GM12878 (cell line): ENCODE measurements at regions not wholly inside any gene's neighbourhood (a gene's known extent, or its start where the extent isn't known, plus 50 kb on each side); places are given as distances from the start of the nearest gene placed in this dataset.

Experiments used
- ATAC-seq: fragments of 200-7000 bp; cut with Tn5 transposase; 3 replicates; pipeline ENCODE4 v1.9.1; 2020; ENCODE audit warnings: mild to moderate bottlenecking, moderate library complexity
- BruUV-seq: library from RNA; stranded (reverse); fragments of 400-500 nt; replicated peaks from 2 replicates; lab custom pipeline; 2021; lab: Mats Ljungman, UMichigan
- CTCF ChIA-PET: fragments of 300-600 bp; sonication (Branson Sonifier 250); formaldehyde crosslinking; extraction: SDS; loops from one replicate; lab custom pipeline; 2021; ENCODE audit warnings: inconsistent platforms; lab: Yijun Ruan, JAX
- POLR2A ChIA-PET: fragments of 350-600 bp; formaldehyde crosslinking; extraction: SDS; loops from one replicate; lab custom pipeline; 2021; ENCODE audit warnings: inconsistent platforms; lab: Charles Lee
- RAD21 ChIA-PET: fragments of 300-600 bp; sonication (Branson Sonifier 250); formaldehyde crosslinking; loops from one replicate; lab custom pipeline; 2023; ENCODE audit warnings: antibody characterized with exemption; ENCODE audit not compliant: unreplicated experiment; lab: Charles Lee
- SMC1A ChIA-PET: fragments of 300-600 bp; sonication (Branson Sonifier 250); formaldehyde crosslinking; loops from one replicate; lab custom pipeline; 2023; ENCODE audit not compliant: unreplicated experiment, uncharacterized antibody; lab: Charles Lee
- DNase-seq: peaks from one replicate; pipeline ENCODE4 v3.0.0-alpha.2; 2011; ENCODE audit warnings: low read depth, low spot score
- FAIRE-seq: peaks from 3 replicates; lab custom pipeline; 2011; peaks lifted over from hg19 to GRCh38; lab: Jason Lieb, UNC
- H2AFZ ChIP-seq: 2 replicates; pipeline ENCODE4 v1.6.0; 2011; ENCODE audit warnings: low read depth, low read length, control low read depth; ENCODE audit not compliant: control insufficient read depth
- H3K27ac ChIP-seq: 2 replicates; pipeline ENCODE4 v1.5.1; 2011; ENCODE audit warnings: control low read depth; ENCODE audit not compliant: control insufficient read depth, insufficient read depth
- H3K27me3 ChIP-seq, 2 experiments: replicated peaks in 1 of 2; 2 replicates each; pipeline versions ENCODE4 v1.6.0 to v1.6.1; 2011; ENCODE audit warnings: low read length in 1 of 2; ENCODE audit not compliant: control insufficient read depth in 2 of 2, insufficient read depth in 2 of 2
- H3K36me3 ChIP-seq, 2 experiments: 2 replicates each; pipeline ENCODE4 v1.5.1; 2011; ENCODE audit warnings: low read length in 1 of 2; ENCODE audit not compliant: control insufficient read depth in 2 of 2, insufficient read depth in 2 of 2
- H3K4me1 ChIP-seq: 2 replicates; pipeline ENCODE4 v1.6.1; 2011; ENCODE audit warnings: mild to moderate bottlenecking, low read length, moderate library complexity, mixed read lengths; ENCODE audit not compliant: control insufficient read depth, insufficient read depth
- H3K4me2 ChIP-seq: 2 replicates; pipeline ENCODE4 v1.6.0; 2011; ENCODE audit warnings: control low read depth; ENCODE audit not compliant: control insufficient read depth, insufficient read depth
- H3K4me3 ChIP-seq: fragments of 200-600 bp; sonication (generic); 2 replicates; pipeline ENCODE4 v1.5.1; 2016
- H3K79me2 ChIP-seq: 2 replicates; pipeline ENCODE4 v1.6.0; 2011; ENCODE audit warnings: low read length; ENCODE audit not compliant: control insufficient read depth, insufficient read depth
- H3K9ac ChIP-seq: 2 replicates; pipeline ENCODE4 v1.8.0; 2011; ENCODE audit warnings: low read length, control low read depth, mixed read lengths; ENCODE audit not compliant: control insufficient read depth, insufficient read depth
- H3K9me3 ChIP-seq: replicated peaks from 3 replicates; pipeline ENCODE4 v1.5.1; 2011; ENCODE audit warnings: mild to moderate bottlenecking, low read length; ENCODE audit not compliant: control insufficient read depth, insufficient read depth
- H4K20me1 ChIP-seq: 2 replicates; pipeline ENCODE4 v1.6.0; 2011; ENCODE audit not compliant: control insufficient read depth, insufficient read depth
- BRCA1 ChIP-seq: IDR thresholded peaks from 2 replicates; pipeline ENCODE4 v1.6.1; 2011; ENCODE audit warnings: low read depth, low read length, improper control_type of control experiment
- CEBPB ChIP-seq, 2 experiments: fragments of 150-350 bp in 1 of 2; IDR thresholded peaks; 2 replicates each; pipeline ENCODE4 v1.6.1; 2012 to 2014; ENCODE audit warnings: low read depth in 2 of 2, low read length in 2 of 2, borderline replicate concordance in 1 of 2, inconsistent platforms in 1 of 2
- JUNB ChIP-seq: IDR thresholded peaks from 2 replicates; pipeline ENCODE4 v1.6.1; 2016; ENCODE audit warnings: antibody characterized with exemption, mild to moderate bottlenecking
- MTA3 ChIP-seq: IDR thresholded peaks from 2 replicates; pipeline ENCODE4 v1.6.1; 2012; ENCODE audit warnings: low read length, inconsistent platforms, borderline replicate concordance
- MXI1 ChIP-seq: fragments of 150-350 bp; IDR thresholded peaks from 2 replicates; pipeline ENCODE4 v1.6.1; 2011; ENCODE audit warnings: low read depth, mild to moderate bottlenecking, inconsistent platforms, low read length, improper control_type of control experiment
- POLR2A ChIP-seq: IDR thresholded peaks from 2 replicates; pipeline ENCODE4 v1.6.1; 2011; ENCODE audit warnings: low read depth, mild to moderate bottlenecking, low read length
- POLR2AphosphoS5 ChIP-seq: IDR thresholded peaks from 2 replicates; pipeline ENCODE4 v1.6.1; 2011; ENCODE audit warnings: mild to moderate bottlenecking, low read length, inconsistent platforms
- RAD21 ChIP-seq: IDR thresholded peaks from 2 replicates; pipeline ENCODE4 v1.6.1; 2011; ENCODE audit warnings: mild to moderate bottlenecking, low read depth, low read length, moderate library complexity; ENCODE audit not compliant: insufficient read depth
- RCOR1 ChIP-seq: conservative IDR thresholded peaks from 2 replicates; pipeline ENCODE4 v1.6.1; 2012; ENCODE audit warnings: low read depth, low read length, improper control_type of control experiment
- RELA ChIP-seq: fragments of 450-650 bp; IDR thresholded peaks from 2 replicates; pipeline ENCODE4 v1.8.0; 2014; ENCODE audit warnings: borderline replicate concordance; ENCODE audit not compliant: partially characterized antibody
- SMAD5 ChIP-seq: IDR thresholded peaks from 2 replicates; pipeline ENCODE4 v1.6.1; 2016; ENCODE audit warnings: antibody characterized with exemption, low read depth
- SUZ12 ChIP-seq: fragments of 200-600 bp; sonication (generic); IDR thresholded peaks from one replicate; pipeline ENCODE4 v1.6.1; 2018; ENCODE audit warnings: antibody characterized with exemption, mild to moderate bottlenecking; ENCODE audit not compliant: unreplicated experiment
- ZNF217 ChIP-seq: fragments of 450-650 bp; IDR thresholded peaks from 2 replicates; pipeline ENCODE4 v1.6.1; 2017; ENCODE audit warnings: antibody characterized with exemption, mild to moderate bottlenecking
- WGBS: methylation state at CpG from one replicate; pipeline ENCODE4 v1.1.6; 2016; ENCODE audit warnings: low lambda C conversion rate; ENCODE audit not compliant: insufficient replicate concordance, insufficient coverage; ENCODE audit errors: missing lambda C conversion rate; 5-methylcytosine and 5-hydroxymethylcytosine counted together
- in situ Hi-C: fragments of 300-500 bp; cut with MboI; formaldehyde crosslinking; loops from 9 replicates; pipeline ENCODE4 v1.14.3; 2018; ENCODE audit warnings: mixed read lengths
- intact Hi-C: fragments of 100-400 bp; cut with micrococcal nuclease; formaldehyde crosslinking; loops from one replicate; pipeline ENCODE4 v1.14.2; 2022; ENCODE audit not compliant: unreplicated experiment
- TF ChIP-seq, protein P1 (sequence below): fragments of 150-350 bp; IDR thresholded peaks from 2 replicates; pipeline ENCODE4 v1.6.1; 2014; ENCODE audit warnings: mild to moderate bottlenecking, low read depth, low read length
- TF ChIP-seq, protein P2 (sequence below): fragments of 450-650 bp; IDR thresholded peaks from 2 replicates; pipeline ENCODE4 v1.6.1; 2017; ENCODE audit warnings: low read depth, mild to moderate bottlenecking, moderate library complexity
- TF ChIP-seq, protein P3 (sequence below): fragments of 450-650 bp; IDR thresholded peaks from 2 replicates; pipeline ENCODE4 v1.6.1; 2017; ENCODE audit warnings: antibody characterized with exemption, mild to moderate bottlenecking, moderate library complexity

DNA sequence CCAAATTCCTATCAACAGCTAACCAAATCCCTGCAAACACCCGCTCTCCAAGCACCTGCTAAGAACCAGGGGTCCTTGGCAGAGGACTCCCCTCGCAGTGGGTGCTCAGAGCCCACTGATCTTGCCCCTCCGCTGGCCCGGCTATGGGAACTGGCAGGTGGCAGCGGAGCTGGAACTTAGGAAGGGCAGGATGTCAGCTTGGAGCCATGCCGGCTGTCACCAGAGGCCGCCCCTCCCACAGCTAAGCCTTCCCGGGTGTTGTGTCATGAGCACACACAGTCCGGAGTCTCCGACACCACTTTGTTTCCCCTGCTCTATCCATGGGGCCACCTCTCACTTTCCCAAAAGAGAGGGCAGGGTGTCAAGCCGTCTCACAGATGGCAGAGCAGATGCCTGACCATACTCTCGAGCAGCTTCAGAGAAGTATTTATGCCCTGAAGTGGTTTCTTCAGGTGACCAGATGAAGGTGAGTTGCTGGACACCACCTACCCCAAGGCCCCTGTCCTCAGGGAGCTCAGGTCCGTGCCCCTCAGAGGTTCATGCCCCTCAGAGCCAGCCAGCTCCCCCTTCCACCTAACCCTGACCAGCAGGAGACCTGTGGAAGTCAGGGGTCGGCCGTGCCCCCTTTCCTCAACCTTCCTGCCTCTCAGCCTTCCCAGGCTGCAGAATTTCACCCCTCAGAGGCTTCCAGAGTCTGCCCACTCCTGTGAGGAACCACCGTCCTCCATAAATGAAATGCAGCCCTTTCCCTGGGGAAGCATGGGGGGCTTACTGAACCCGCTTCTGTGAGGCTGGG is 545.7 kb upstream of the B3GAT1 start (continued):
- TF ChIP-seq, protein P1, sequence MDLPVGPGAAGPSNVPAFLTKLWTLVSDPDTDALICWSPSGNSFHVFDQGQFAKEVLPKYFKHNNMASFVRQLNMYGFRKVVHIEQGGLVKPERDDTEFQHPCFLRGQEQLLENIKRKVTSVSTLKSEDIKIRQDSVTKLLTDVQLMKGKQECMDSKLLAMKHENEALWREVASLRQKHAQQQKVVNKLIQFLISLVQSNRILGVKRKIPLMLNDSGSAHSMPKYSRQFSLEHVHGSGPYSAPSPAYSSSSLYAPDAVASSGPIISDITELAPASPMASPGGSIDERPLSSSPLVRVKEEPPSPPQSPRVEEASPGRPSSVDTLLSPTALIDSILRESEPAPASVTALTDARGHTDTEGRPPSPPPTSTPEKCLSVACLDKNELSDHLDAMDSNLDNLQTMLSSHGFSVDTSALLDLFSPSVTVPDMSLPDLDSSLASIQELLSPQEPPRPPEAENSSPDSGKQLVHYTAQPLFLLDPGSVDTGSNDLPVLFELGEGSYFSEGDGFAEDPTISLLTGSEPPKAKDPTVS: no peak
- no peak for TF ChIP-seq ZNF217
- no peak for TF ChIP-seq POLR2A

DNA sequence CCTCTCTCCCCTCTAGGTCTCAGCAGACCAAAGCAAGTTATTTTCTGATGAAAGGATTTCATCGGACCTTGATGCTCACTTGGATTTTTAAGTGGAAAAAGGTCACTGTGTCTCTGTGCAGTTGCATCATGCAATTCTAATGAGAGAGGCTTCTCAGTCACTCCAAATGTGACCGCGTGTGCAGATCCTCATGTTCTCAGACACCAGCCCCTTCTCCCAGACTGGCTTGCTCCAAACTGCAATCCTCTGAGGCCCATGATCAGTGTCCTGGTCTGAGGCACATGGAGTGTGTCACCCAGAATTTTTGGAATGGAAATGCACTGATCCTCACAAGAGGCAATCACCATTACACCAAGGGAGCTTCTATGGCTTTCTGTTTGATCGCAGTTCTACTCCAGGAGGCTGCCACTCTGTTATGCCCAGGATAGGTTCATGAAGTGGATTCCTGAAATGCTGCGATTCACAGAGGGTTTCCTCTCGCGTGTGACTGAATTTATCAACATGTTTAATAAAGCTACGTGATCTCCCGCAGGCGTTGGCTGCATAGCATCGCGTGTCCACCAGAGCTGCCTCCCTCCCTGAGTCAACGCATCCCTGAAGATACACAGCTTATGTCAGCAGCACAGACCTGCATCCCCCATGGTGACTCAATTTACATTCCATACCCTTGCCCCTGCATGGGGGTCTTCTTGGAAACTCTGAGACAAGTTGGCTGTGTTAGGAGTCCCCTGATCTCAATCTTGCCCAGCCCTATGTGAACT is 544.6 kb upstream of the B3GAT1 start:
- in situ Hi-C loops: no loop called here
- 72% methylated on average over 13 of the region's 13 CpGs for WGBS
- no peak overlapping the region for H3K9ac ChIP-seq
- TF ChIP-seq BRCA1: no peak
- TF ChIP-seq JUNB: no peak
- no peak for TF ChIP-seq SUZ12
- no peak for TF ChIP-seq MTA3
- no peak for TF ChIP-seq RAD21
- TF ChIP-seq, protein P2, sequence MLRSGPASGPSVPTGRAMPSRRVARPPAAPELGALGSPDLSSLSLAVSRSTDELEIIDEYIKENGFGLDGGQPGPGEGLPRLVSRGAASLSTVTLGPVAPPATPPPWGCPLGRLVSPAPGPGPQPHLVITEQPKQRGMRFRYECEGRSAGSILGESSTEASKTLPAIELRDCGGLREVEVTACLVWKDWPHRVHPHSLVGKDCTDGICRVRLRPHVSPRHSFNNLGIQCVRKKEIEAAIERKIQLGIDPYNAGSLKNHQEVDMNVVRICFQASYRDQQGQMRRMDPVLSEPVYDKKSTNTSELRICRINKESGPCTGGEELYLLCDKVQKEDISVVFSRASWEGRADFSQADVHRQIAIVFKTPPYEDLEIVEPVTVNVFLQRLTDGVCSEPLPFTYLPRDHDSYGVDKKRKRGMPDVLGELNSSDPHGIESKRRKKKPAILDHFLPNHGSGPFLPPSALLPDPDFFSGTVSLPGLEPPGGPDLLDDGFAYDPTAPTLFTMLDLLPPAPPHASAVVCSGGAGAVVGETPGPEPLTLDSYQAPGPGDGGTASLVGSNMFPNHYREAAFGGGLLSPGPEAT: no peak
- no peak for TF ChIP-seq SMAD5
- TF ChIP-seq CEBPB (IDR thresholded peaks at IDR 0.05; ENCODE audit: borderline replicate concordance in 1 of 2, low read depth in 2 of 2, low read length in 2 of 2): no peak
- TF ChIP-seq, protein P3, sequence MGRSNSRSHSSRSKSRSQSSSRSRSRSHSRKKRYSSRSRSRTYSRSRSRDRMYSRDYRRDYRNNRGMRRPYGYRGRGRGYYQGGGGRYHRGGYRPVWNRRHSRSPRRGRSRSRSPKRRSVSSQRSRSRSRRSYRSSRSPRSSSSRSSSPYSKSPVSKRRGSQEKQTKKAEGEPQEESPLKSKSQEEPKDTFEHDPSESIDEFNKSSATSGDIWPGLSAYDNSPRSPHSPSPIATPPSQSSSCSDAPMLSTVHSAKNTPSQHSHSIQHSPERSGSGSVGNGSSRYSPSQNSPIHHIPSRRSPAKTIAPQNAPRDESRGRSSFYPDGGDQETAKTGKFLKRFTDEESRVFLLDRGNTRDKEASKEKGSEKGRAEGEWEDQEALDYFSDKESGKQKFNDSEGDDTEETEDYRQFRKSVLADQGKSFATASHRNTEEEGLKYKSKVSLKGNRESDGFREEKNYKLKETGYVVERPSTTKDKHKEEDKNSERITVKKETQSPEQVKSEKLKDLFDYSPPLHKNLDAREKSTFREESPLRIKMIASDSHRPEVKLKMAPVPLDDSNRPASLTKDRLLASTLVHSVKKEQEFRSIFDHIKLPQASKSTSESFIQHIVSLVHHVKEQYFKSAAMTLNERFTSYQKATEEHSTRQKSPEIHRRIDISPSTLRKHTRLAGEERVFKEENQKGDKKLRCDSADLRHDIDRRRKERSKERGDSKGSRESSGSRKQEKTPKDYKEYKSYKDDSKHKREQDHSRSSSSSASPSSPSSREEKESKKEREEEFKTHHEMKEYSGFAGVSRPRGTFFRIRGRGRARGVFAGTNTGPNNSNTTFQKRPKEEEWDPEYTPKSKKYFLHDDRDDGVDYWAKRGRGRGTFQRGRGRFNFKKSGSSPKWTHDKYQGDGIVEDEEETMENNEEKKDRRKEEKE: no peak
- no peak for TF ChIP-seq ZNF217
- no peak for TF ChIP-seq MXI1
- TF ChIP-seq RCOR1: no peak
- TF ChIP-seq RELA: no peak
- no peak for TF ChIP-seq POLR2AphosphoS5

More for the DNA sequence above, 544.6 kb upstream of the B3GAT1 start:
- ChIA-PET RAD21 (no interaction called here), SMC1A (no interaction called here), POLR2A (no interaction called here), CTCF (no interaction called here)
- no peak overlapping the region for H3K27ac ChIP-seq
- DNase-seq: no peak
- H3K4me3 ChIP-seq: no peak overlapping the region
- intact Hi-C loops: no loop called here
- no peaks in the 10 kb centered on the region for H3K9me3 ChIP-seq
- H3K4me2 ChIP-seq: no peak overlapping the region
- BruUV-seq: no TSS peak
- no peak for ATAC-seq
- no peaks in the 10 kb centered on the region for H4K20me1 ChIP-seq
- H3K4me1 ChIP-seq: no peaks in the 10 kb centered on the region
- H3K36me3 ChIP-seq: no peaks in the 10 kb centered on the region
- no peaks in the 10 kb centered on the region for H3K27me3 ChIP-seq
- no peak for FAIRE-seq
- no peaks in the 10 kb centered on the region for H3K79me2 ChIP-seq
- no peak overlapping the region for H2AFZ ChIP-seq
